GM12865 (cell line): ENCODE measurements at regions not wholly inside any gene's neighbourhood (a gene's known extent, or its start where the extent isn't known, plus 50 kb on each side); places are given as distances from the start of the nearest gene placed in this dataset.

Experiments used
- DNase-seq: peaks from one replicate; pipeline ENCODE4 v3.0.0; 2010; ENCODE audit warnings: low read depth
- H3K4me3 ChIP-seq: 2 replicates; pipeline ENCODE4 v1.5.1; 2011; ENCODE audit warnings: mild to moderate bottlenecking, low read depth, low read length, control low read depth
- TF ChIP-seq, protein P1 (sequence below): IDR thresholded peaks from 2 replicates; pipeline ENCODE4 v1.5.1; 2011; ENCODE audit warnings: low read length, control low read depth, low read depth, inconsistent platforms; ENCODE audit not compliant: insufficient read depth; ENCODE audit errors: missing control alignments

GRCh38 chr2:180657054-180657453 is 323.4 kb upstream of the UBE2E3 start:
- no peak overlapping the region for H3K4me3 ChIP-seq
- TF ChIP-seq, protein P1, sequence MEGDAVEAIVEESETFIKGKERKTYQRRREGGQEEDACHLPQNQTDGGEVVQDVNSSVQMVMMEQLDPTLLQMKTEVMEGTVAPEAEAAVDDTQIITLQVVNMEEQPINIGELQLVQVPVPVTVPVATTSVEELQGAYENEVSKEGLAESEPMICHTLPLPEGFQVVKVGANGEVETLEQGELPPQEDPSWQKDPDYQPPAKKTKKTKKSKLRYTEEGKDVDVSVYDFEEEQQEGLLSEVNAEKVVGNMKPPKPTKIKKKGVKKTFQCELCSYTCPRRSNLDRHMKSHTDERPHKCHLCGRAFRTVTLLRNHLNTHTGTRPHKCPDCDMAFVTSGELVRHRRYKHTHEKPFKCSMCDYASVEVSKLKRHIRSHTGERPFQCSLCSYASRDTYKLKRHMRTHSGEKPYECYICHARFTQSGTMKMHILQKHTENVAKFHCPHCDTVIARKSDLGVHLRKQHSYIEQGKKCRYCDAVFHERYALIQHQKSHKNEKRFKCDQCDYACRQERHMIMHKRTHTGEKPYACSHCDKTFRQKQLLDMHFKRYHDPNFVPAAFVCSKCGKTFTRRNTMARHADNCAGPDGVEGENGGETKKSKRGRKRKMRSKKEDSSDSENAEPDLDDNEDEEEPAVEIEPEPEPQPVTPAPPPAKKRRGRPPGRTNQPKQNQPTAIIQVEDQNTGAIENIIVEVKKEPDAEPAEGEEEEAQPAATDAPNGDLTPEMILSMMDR, result no peak
- no peak for DNase-seq

DNA sequence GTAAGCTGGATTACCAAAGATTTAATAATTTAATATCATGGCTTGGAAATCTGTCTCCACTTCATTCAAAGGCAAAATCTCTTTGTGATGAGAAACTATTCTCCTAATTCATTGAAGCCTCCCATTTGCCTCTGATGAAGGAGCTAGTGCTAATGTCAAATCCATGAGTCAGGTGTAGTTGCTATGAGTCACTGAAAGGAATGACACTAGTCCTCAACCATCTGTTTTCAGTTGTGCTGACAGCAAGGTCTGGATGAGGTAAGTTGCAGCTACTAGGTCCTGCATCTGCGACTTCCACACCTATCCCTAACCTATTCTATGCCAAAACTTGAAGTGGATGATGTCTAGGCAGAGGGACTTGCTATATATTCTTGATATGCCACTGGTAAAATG is 324.0 kb upstream of the UBE2E3 start:
- H3K4me3 ChIP-seq, result no peak overlapping the region
- TF ChIP-seq, protein P1, result no peak
- DNase-seq, result no peak

DNA sequence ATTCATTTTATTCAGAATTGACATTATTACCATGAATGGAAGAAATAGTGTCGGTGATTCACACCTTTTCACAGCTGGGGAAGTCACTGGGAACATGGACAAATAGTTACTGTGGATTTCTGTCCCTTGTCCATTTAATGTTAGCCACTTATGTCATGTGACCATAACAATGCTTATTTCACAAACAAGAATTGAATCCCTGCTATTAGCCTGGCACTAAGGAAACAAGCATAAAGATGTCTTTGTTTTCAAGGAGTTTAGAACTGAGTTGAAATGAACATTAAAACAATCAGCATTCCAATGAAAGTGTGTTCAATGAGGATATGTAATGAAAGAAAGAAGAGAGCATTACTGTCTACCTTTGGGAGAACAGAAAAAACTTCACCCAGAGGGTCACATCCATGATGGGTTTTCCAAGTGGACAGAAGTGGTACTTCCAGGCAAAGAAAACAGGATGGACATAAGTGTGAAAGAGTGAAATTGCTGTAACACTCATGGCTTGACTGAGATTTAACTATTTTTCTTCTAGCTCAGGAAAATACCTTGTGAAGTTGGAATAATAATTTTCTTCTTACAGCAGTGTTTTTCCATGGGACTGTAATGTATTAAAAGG is 324.5 kb upstream of the UBE2E3 start:
- no peak overlapping the region for H3K4me3 ChIP-seq
- DNase-seq, result no peak
- TF ChIP-seq, protein P1, result no peak

GRCh38 chr2:180655393-180655792 is 325.0 kb upstream of the UBE2E3 start:
- no peak overlapping the region for H3K4me3 ChIP-seq
- TF ChIP-seq, protein P1, result no peak
- no peak for DNase-seq

DNA sequence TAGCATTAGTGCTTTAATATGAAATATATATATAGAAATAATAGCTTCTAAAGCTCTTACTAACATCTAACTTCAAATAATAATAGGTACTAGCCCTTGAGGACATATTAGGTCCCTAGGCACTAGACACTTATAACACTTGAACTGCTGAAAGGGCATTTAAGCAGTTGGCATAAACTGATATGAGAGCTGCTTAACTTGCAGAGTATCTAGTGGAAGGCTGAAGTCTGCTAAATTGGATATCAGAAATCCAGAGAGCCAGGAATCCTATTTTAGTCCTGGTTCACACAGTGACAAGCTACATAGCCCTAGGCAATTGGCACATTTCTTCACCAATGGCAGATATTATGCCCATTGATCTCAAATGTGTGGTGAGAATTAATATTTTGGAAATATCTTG is 326.9 kb upstream of the UBE2E3 start:
- no peak overlapping the region for H3K4me3 ChIP-seq
- TF ChIP-seq, protein P1, result no peak
- DNase-seq, result no peak

DNA sequence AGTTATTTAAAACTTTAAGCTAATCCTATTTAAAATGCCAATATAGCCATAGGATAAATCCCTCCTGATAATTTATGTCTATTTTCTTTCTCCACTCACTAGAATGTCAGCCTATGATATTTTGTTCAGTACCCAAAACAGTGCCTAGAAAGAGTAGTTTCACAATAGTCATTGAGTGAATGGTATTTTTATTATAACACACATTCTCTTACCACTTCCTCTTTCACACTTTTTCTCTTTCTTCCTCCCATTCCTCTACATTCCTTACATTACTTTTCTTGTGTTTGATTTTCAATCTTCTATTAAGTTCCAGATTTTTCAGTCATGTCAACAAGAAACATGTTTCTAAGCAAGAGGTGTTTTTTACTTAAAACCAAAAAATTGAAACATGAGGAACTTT is 327.6 kb upstream of the UBE2E3 start:
- H3K4me3 ChIP-seq, result no peak overlapping the region
- TF ChIP-seq, protein P1, result no peak
- DNase-seq, result no peak

- TF ChIP-seq, protein P1, result no peak
- no peak for DNase-seq
- no peak overlapping the region for H3K4me3 ChIP-seq
Observed at GRCh38 chr2:180651596-180651995, 328.8 kb upstream of the UBE2E3 start.
